Liver (tissue), 3 donors: ENCODE measurements at regions not wholly inside any gene's neighbourhood (a gene's known extent, or its start where the extent isn't known, plus 50 kb on each side); places are given as distances from the start of the nearest gene placed in this dataset.

Experiments
- HNF4A ChIP-seq, 2 donors: conservative IDR thresholded peaks; 2 replicates each; pipeline ENCODE4 v1.6.1; 2016; ENCODE audit warnings: antibody characterized with exemption in 2 of 2, mild to moderate bottlenecking in 2 of 2
- HNF4G ChIP-seq: IDR thresholded peaks from 2 replicates; pipeline ENCODE4 v1.6.1; 2016; ENCODE audit warnings: antibody characterized with exemption
- JUND ChIP-seq, 2 donors: IDR thresholded peaks; 2 replicates each; pipeline ENCODE4 v1.6.1; 2016; ENCODE audit warnings: antibody characterized with exemption in 2 of 2
- RAD21 ChIP-seq, 2 donors: IDR thresholded peaks; 2 replicates each; pipeline ENCODE4 v1.6.1; 2016; ENCODE audit warnings: antibody characterized with exemption in 2 of 2, mild to moderate bottlenecking in 2 of 2
- YY1 ChIP-seq: IDR thresholded peaks from 2 replicates; pipeline ENCODE4 v1.6.1; 2016; ENCODE audit warnings: antibody characterized with exemption, mild to moderate bottlenecking
- TF ChIP-seq, protein P1 (sequence below): IDR thresholded peaks from 2 replicates; pipeline ENCODE4 v1.6.1; 2016; ENCODE audit warnings: antibody characterized with exemption
- TF ChIP-seq, protein P2 (sequence below): IDR thresholded peaks from 2 replicates; pipeline ENCODE4 v1.6.1; 2016; ENCODE audit warnings: antibody characterized with exemption
- TF ChIP-seq, protein P3 (sequence below): fragments of 150-350 bp; IDR thresholded peaks from 2 replicates; pipeline ENCODE4 v1.5.1; 2017; ENCODE audit warnings: improper control_type of control experiment, low read depth, low read length; ENCODE audit not compliant: missing input control
- TF ChIP-seq, protein P4 (sequence below): IDR thresholded peaks from 2 replicates; pipeline ENCODE4 v1.6.1; 2016; ENCODE audit warnings: antibody characterized with exemption, mild to moderate bottlenecking
- donor health status: healthy.
- donor health status: healthy.

DNA sequence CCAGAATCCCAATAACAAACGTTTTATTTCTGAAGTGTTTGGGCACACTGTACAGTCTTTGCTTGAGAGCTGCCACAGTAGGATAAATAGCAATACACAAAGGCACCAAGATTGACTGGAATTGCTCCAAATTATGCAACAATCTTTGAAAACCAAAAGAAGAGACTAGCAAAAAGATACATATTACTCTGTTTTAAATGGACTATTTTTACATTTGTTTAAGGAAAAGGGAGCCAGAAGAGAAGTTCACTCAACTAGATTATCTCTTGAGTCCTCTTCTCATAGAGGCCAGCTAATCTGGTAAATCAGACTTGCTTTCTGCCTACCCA, 385.0 kb upstream of the SLC30A5 start:
- TF ChIP-seq JUND (IDR thresholded peaks at IDR 0.05) (no peak), HNF4A (conservative IDR thresholded peaks at IDR 0.05) (no peak), YY1 (no peak), RAD21 (IDR thresholded peaks at IDR 0.05) (no peak), HNF4G (no peak)
- TF ChIP-seq, protein P1, sequence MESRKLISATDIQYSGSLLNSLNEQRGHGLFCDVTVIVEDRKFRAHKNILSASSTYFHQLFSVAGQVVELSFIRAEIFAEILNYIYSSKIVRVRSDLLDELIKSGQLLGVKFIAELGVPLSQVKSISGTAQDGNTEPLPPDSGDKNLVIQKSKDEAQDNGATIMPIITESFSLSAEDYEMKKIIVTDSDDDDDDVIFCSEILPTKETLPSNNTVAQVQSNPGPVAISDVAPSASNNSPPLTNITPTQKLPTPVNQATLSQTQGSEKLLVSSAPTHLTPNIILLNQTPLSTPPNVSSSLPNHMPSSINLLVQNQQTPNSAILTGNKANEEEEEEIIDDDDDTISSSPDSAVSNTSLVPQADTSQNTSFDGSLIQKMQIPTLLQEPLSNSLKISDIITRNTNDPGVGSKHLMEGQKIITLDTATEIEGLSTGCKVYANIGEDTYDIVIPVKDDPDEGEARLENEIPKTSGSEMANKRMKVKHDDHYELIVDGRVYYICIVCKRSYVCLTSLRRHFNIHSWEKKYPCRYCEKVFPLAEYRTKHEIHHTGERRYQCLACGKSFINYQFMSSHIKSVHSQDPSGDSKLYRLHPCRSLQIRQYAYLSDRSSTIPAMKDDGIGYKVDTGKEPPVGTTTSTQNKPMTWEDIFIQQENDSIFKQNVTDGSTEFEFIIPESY: no peak
- TF ChIP-seq, protein P2, sequence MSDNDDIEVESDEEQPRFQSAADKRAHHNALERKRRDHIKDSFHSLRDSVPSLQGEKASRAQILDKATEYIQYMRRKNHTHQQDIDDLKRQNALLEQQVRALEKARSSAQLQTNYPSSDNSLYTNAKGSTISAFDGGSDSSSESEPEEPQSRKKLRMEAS: no peak
- TF ChIP-seq, protein P3, sequence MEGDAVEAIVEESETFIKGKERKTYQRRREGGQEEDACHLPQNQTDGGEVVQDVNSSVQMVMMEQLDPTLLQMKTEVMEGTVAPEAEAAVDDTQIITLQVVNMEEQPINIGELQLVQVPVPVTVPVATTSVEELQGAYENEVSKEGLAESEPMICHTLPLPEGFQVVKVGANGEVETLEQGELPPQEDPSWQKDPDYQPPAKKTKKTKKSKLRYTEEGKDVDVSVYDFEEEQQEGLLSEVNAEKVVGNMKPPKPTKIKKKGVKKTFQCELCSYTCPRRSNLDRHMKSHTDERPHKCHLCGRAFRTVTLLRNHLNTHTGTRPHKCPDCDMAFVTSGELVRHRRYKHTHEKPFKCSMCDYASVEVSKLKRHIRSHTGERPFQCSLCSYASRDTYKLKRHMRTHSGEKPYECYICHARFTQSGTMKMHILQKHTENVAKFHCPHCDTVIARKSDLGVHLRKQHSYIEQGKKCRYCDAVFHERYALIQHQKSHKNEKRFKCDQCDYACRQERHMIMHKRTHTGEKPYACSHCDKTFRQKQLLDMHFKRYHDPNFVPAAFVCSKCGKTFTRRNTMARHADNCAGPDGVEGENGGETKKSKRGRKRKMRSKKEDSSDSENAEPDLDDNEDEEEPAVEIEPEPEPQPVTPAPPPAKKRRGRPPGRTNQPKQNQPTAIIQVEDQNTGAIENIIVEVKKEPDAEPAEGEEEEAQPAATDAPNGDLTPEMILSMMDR: no peak
- TF ChIP-seq, protein P4, sequence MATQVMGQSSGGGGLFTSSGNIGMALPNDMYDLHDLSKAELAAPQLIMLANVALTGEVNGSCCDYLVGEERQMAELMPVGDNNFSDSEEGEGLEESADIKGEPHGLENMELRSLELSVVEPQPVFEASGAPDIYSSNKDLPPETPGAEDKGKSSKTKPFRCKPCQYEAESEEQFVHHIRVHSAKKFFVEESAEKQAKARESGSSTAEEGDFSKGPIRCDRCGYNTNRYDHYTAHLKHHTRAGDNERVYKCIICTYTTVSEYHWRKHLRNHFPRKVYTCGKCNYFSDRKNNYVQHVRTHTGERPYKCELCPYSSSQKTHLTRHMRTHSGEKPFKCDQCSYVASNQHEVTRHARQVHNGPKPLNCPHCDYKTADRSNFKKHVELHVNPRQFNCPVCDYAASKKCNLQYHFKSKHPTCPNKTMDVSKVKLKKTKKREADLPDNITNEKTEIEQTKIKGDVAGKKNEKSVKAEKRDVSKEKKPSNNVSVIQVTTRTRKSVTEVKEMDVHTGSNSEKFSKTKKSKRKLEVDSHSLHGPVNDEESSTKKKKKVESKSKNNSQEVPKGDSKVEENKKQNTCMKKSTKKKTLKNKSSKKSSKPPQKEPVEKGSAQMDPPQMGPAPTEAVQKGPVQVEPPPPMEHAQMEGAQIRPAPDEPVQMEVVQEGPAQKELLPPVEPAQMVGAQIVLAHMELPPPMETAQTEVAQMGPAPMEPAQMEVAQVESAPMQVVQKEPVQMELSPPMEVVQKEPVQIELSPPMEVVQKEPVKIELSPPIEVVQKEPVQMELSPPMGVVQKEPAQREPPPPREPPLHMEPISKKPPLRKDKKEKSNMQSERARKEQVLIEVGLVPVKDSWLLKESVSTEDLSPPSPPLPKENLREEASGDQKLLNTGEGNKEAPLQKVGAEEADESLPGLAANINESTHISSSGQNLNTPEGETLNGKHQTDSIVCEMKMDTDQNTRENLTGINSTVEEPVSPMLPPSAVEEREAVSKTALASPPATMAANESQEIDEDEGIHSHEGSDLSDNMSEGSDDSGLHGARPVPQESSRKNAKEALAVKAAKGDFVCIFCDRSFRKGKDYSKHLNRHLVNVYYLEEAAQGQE: no peak
